Transverse colon (tissue), 4 donors: ENCODE measurements at regions not wholly inside any gene's neighbourhood (a gene's known extent, or its start where the extent isn't known, plus 50 kb on each side); places are given as distances from the start of the nearest gene placed in this dataset.

ENCODE experiments used
- CTCF ChIP-seq, 5 experiments: fragments of 200-600 bp in 3 of 5; fragments of 450-650 bp in 2 of 5; sonication (generic) in 3 of 5; IDR thresholded peaks; 1 replicate in 2 of 5; 2 replicates in 3 of 5; pipeline ENCODE4 v1.5.1; 2016 to 2017; ENCODE audit warnings: antibody characterized with exemption in 5 of 5, inconsistent platforms in 3 of 5, mild to moderate bottlenecking in 2 of 5, moderate library complexity in 1 of 5
- POLR2A ChIP-seq: fragments of 450-650 bp; IDR thresholded peaks from one replicate; pipeline ENCODE4 v1.6.1; 2016; ENCODE audit warnings: antibody characterized with exemption, mild to moderate bottlenecking, moderate library complexity
- POLR2AphosphoS5 ChIP-seq, 3 donors: sonication (generic); formaldehyde crosslinking; IDR thresholded peaks; one replicate each; pipeline ENCODE4 v1.6.1; 2016; ENCODE audit warnings: antibody characterized with exemption in 3 of 3

DNA sequence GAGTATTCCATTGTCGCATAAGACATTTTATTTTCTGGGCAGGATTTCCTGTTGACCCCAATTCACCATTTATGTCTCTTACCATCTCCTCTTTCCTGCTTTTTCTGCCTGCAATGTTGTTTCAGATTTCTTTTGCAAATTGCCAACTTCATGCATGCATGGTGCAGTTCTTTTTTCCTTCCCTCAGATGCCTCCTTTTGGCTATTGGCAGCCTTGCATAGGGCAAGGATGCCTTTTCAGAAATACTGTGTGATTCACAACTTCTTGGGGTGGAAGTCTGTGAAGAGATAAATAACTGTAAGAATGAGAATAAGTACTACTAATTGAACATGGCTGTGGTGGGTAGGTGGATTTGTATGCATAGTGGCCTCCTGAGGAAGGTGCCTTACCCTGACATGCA lies 116.7 kb downstream of the SOX4 start:
- TF ChIP-seq POLR2AphosphoS5 (IDR thresholded peaks at IDR 0.05) (no peak), CTCF (IDR thresholded peaks at IDR 0.05) (no peak), POLR2A (no peak)
